ENCODE measurements at regions not wholly inside any gene's neighbourhood (a gene's known extent, or its start where the extent isn't known, plus 50 kb on each side); places are given as distances from the start of the nearest gene placed in this dataset.

GRCh38 chr9:99555792-99556191 is 265.9 kb upstream of the NR4A3 start:
- peak in 1 of 2 donors; percentile 38 for ATAC-seq

GRCh38 chr9:99556998-99557397 is 264.7 kb upstream of the NR4A3 start:
- ATAC-seq: no peak

GRCh38 chr9:99557816-99558215 is 263.9 kb upstream of the NR4A3 start:
- no peak for ATAC-seq

- no peak for ATAC-seq
Observed at GRCh38 chr9:99559776-99560175, 261.9 kb upstream of the NR4A3 start.

- ATAC-seq: no peak
Observed at GRCh38 chr9:99560561-99560960, 261.1 kb upstream of the NR4A3 start.

- no peak for ATAC-seq
Observed at GRCh38 chr9:99561509-99561917, 260.2 kb upstream of the NR4A3 start.

GRCh38 chr9:99561961-99562565 is 259.6 kb upstream of the NR4A3 start:
- ATAC-seq: no peak

- ATAC-seq: no peak
Observed at GRCh38 chr9:99563364-99563763, 258.3 kb upstream of the NR4A3 start.

GRCh38 chr9:99565203-99565602 is 256.5 kb upstream of the NR4A3 start:
- ATAC-seq: no peak

- no peak for ATAC-seq
Observed at GRCh38 chr9:99567436-99567835, 254.2 kb upstream of the NR4A3 start.

- no peak for ATAC-seq
Observed at GRCh38 chr9:99569840-99570239, 251.8 kb upstream of the NR4A3 start.

GRCh38 chr9:99572567-99572966 is 249.1 kb upstream of the NR4A3 start:
- no peak for ATAC-seq

GRCh38 chr9:99573085-99573484 is 248.6 kb upstream of the NR4A3 start:
- no peak for ATAC-seq

GRCh38 chr9:99573886-99574285 is 247.8 kb upstream of the NR4A3 start:
- ATAC-seq: peak in 1 of 2 donors; percentile 19

- no peak for ATAC-seq
Observed at GRCh38 chr9:99576002-99576401, 245.7 kb upstream of the NR4A3 start.

GRCh38 chr9:99576876-99577275 is 244.8 kb upstream of the NR4A3 start:
- no peak for ATAC-seq

- ATAC-seq: no peak
Observed at GRCh38 chr9:99577351-99577750, 244.3 kb upstream of the NR4A3 start.

- no peak for ATAC-seq
Observed at GRCh38 chr9:99578666-99579065, 243.0 kb upstream of the NR4A3 start.

- ATAC-seq: no peak
Observed at GRCh38 chr9:99579964-99580363, 241.7 kb upstream of the NR4A3 start.

GRCh38 chr9:99582814-99583213 is 238.9 kb upstream of the NR4A3 start:
- no peak for ATAC-seq

- ATAC-seq: no peak
Observed at GRCh38 chr9:99588299-99588698, 233.4 kb upstream of the NR4A3 start.

GRCh38 chr9:99588747-99589146 is 232.9 kb upstream of the NR4A3 start:
- ATAC-seq: no peak

GRCh38 chr9:99590410-99590809 is 231.3 kb upstream of the NR4A3 start:
- ATAC-seq: no peak

GRCh38 chr9:99590840-99591239 is 230.8 kb upstream of the NR4A3 start:
- no peak for ATAC-seq

GRCh38 chr9:99591770-99592169 is 229.9 kb upstream of the NR4A3 start:
- no peak for ATAC-seq
